ENCODE measurements at regions not wholly inside any gene's neighbourhood (a gene's known extent, or its start where the extent isn't known, plus 50 kb on each side); places are given as distances from the start of the nearest gene placed in this dataset.

DNA sequence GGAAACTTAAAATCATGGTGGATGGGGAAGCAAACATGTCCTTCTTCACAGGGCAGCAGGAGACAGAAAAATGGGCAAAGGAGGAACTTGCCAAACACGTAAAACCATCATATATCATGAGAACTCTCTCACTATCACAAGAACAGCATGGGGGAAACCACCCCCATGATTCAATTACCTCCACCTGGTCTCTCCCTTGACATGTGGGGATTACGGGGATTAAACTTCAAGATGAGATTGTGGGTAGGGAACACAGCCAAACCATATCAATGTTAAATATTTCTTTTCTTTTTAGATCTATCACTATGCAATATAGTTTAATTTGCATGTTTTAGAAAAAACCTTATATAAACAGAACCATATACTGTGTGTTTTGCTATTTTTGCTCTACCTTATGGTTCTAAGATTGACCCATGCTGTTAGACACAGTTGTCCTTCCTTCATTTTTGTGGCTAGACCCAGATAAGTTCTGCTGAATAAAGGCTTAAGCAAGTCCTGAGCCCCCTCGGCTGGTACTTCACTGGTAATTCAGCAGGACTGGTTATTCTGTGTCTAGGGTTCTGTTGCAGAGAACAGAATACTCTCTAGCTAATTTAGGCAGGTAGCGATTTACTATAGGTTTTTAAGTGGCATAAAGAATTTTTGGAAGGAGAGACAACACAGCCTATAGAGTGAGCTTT is 253.7 kb upstream of the HMGA2 start:
- TF ChIP-seq CTCF (IDR thresholded peaks at IDR 0.05; ENCODE audit: insufficient read depth, low read length, poor library complexity, severe bottlenecking) (no peak), EZH2phosphoT487 (conservative IDR thresholded peaks at IDR 0.05; ENCODE audit: low read length) (no peak)
